ENCODE measurements at regions not wholly inside any gene's neighbourhood (a gene's known extent, or its start where the extent isn't known, plus 50 kb on each side); places are given as distances from the start of the nearest gene placed in this dataset.

DNA sequence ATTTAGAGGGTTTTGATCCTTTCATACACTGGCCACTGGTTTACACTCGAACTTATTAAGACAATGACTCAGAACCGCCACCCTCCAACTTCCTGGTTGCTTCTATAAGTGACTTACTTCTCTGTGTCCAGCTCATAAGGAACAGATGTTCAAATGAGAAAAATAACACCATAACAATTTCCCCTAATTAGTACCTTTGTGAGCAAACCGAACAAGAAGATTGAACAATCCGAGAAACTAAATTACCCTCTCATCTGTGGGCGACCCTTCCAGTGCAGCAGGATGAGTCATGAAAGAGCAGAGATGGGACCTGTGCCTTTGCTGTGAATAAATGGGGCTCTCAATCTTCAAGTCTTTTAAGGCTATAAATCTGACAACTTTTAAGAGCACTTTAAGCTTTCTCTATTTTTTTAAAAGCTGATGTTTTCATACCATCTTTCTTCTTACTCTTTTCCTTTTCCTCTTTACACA is 146.8 kb upstream of the RASSF8 start:
- TF ChIP-seq, protein P1, sequence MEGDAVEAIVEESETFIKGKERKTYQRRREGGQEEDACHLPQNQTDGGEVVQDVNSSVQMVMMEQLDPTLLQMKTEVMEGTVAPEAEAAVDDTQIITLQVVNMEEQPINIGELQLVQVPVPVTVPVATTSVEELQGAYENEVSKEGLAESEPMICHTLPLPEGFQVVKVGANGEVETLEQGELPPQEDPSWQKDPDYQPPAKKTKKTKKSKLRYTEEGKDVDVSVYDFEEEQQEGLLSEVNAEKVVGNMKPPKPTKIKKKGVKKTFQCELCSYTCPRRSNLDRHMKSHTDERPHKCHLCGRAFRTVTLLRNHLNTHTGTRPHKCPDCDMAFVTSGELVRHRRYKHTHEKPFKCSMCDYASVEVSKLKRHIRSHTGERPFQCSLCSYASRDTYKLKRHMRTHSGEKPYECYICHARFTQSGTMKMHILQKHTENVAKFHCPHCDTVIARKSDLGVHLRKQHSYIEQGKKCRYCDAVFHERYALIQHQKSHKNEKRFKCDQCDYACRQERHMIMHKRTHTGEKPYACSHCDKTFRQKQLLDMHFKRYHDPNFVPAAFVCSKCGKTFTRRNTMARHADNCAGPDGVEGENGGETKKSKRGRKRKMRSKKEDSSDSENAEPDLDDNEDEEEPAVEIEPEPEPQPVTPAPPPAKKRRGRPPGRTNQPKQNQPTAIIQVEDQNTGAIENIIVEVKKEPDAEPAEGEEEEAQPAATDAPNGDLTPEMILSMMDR (IDR thresholded peaks at IDR 0.05; ENCODE audit: insufficient read depth, low read depth, low read length), result no peak
- no peak for TF ChIP-seq EZH2 (IDR thresholded peaks at IDR 0.05; ENCODE audit: insufficient read depth, low read length)
